Erythroblast (primary cell): ENCODE measurements at regions not wholly inside any gene's neighbourhood (a gene's known extent, or its start where the extent isn't known, plus 50 kb on each side); places are given as distances from the start of the nearest gene placed in this dataset.

ENCODE experiments used
- GATA1 ChIP-seq: IDR thresholded peaks from 2 replicates; pipeline ENCODE4 v1.6.1; 2011; ENCODE audit warnings: low read depth, mild to moderate bottlenecking, control low read depth, low read length, moderate library complexity
- POLR2A ChIP-seq: IDR thresholded peaks from 2 replicates; pipeline ENCODE4 v1.6.1; 2011; ENCODE audit warnings: mild to moderate bottlenecking, low read length

GRCh38 chr18:45291621-45292615 is 323.4 kb upstream of the SLC14A2 start:
- no peak for TF ChIP-seq POLR2A
- no peak for TF ChIP-seq GATA1
